ENCODE measurements at regions not wholly inside any gene's neighbourhood (a gene's known extent, or its start where the extent isn't known, plus 50 kb on each side); places are given as distances from the start of the nearest gene placed in this dataset.

- Histone ChIP-seq H3K4me2 (ENCODE audit: low read length) (no peak overlapping the region), H4K20me1 (ENCODE audit: insufficient read depth, low read length) (no peaks in the 10 kb centered on the region), H3K4me3 (ENCODE audit: insufficient read depth, low read depth, low read length) (no peak overlapping the region), H3K36me3 (ENCODE audit: insufficient read depth, low read length) (no peaks in the 10 kb centered on the region), H3K27ac (ENCODE audit: low read depth, low read length) (no peak overlapping the region), H3K9ac (ENCODE audit: low read length) (no peak overlapping the region), H3K27me3 (ENCODE audit: insufficient read depth, low read length) (no peaks in the 10 kb centered on the region), H2AFZ (ENCODE audit: low read depth, low read length) (no peak overlapping the region), H3K79me2 (ENCODE audit: insufficient read depth, low read length) (no peaks in the 10 kb centered on the region), H3K4me1 (ENCODE audit: insufficient read depth, low read length) (no peaks in the 10 kb centered on the region), H3K9me3 (ENCODE audit: insufficient read depth, low read depth, low read length) (peaks cover 15% of the 10 kb centered on the region)
- DNase-seq (ENCODE audit: low read depth): no peak
- peaks cover 19% of the 10 kb centered on the region for H3K9me3 Mint-ChIP-seq (ENCODE audit: unreplicated experiment)
- H3K4me3 Mint-ChIP-seq (ENCODE audit: unreplicated experiment): no peak overlapping the region
- H3K4me1 Mint-ChIP-seq (ENCODE audit: low read depth, unreplicated experiment): no peaks in the 10 kb centered on the region
- H3K27ac Mint-ChIP-seq (ENCODE audit: unreplicated experiment): no peak overlapping the region
- H3K36me3 Mint-ChIP-seq (ENCODE audit: low read depth, unreplicated experiment): peaks cover 2% of the 10 kb centered on the region
- TF ChIP-seq CTCF (IDR thresholded peaks at IDR 0.05; ENCODE audit: insufficient read depth, low read depth, low read length) (no peak), EZH2 (IDR thresholded peaks at IDR 0.05; ENCODE audit: insufficient read depth, low read length) (no peak)
- peaks cover 22% of the 10 kb centered on the region for H3K27me3 Mint-ChIP-seq (ENCODE audit: low read depth, unreplicated experiment)
- no peak for FAIRE-seq
These were observed 60.3 kb upstream of the ADAMTS2 start for GRCh38 chr5:179405426-179406030.

GRCh38 chr5:179405054-179405416, 59.8 kb upstream of the ADAMTS2 start:
- H3K27ac Mint-ChIP-seq (ENCODE audit: unreplicated experiment): no peak overlapping the region

More at GRCh38 chr5:179405054-179405416, 59.8 kb upstream of the ADAMTS2 start:
- peaks cover 24% of the 10 kb centered on the region for H3K9me3 Mint-ChIP-seq (ENCODE audit: unreplicated experiment)
- H3K4me3 Mint-ChIP-seq (ENCODE audit: unreplicated experiment): no peak overlapping the region
- DNase-seq (ENCODE audit: low read depth): no peak
- H3K27me3 Mint-ChIP-seq (ENCODE audit: low read depth, unreplicated experiment): peaks cover 22% of the 10 kb centered on the region
- TF ChIP-seq EZH2 (IDR thresholded peaks at IDR 0.05; ENCODE audit: insufficient read depth, low read length) (no peak), CTCF (IDR thresholded peaks at IDR 0.05; ENCODE audit: insufficient read depth, low read depth, low read length) (no peak)
- Histone ChIP-seq H4K20me1 (ENCODE audit: insufficient read depth, low read length) (no peaks in the 10 kb centered on the region), H3K36me3 (ENCODE audit: insufficient read depth, low read length) (no peaks in the 10 kb centered on the region), H3K4me1 (ENCODE audit: insufficient read depth, low read length) (no peaks in the 10 kb centered on the region), H3K79me2 (ENCODE audit: insufficient read depth, low read length) (no peaks in the 10 kb centered on the region), H3K9me3 (ENCODE audit: insufficient read depth, low read depth, low read length) (peaks cover 17% of the 10 kb centered on the region), H3K27me3 (ENCODE audit: insufficient read depth, low read length) (no peaks in the 10 kb centered on the region), H3K4me3 (ENCODE audit: insufficient read depth, low read depth, low read length) (no peak overlapping the region), H3K9ac (ENCODE audit: low read length) (no peak overlapping the region), H2AFZ (ENCODE audit: low read depth, low read length) (no peak overlapping the region), H3K27ac (ENCODE audit: low read depth, low read length) (no peak overlapping the region), H3K4me2 (ENCODE audit: low read length) (no peak overlapping the region)
- H3K4me1 Mint-ChIP-seq (ENCODE audit: low read depth, unreplicated experiment): no peaks in the 10 kb centered on the region
- no peak for FAIRE-seq
- peaks cover 2% of the 10 kb centered on the region for H3K36me3 Mint-ChIP-seq (ENCODE audit: low read depth, unreplicated experiment)

Measured in astrocyte (in vitro differentiated cells and primary cell).